ENCODE measurements at regions not wholly inside any gene's neighbourhood (a gene's known extent, or its start where the extent isn't known, plus 50 kb on each side); places are given as distances from the start of the nearest gene placed in this dataset.
A peak's percentile ranks its signal among the peaks of the same experiment; 100 is the strongest.
"Not testable (repeated sequence)": the region's sequence is repeated elsewhere in the genome, so short reads cannot be mapped to it uniquely, and the experiment has no call there.

DNA sequence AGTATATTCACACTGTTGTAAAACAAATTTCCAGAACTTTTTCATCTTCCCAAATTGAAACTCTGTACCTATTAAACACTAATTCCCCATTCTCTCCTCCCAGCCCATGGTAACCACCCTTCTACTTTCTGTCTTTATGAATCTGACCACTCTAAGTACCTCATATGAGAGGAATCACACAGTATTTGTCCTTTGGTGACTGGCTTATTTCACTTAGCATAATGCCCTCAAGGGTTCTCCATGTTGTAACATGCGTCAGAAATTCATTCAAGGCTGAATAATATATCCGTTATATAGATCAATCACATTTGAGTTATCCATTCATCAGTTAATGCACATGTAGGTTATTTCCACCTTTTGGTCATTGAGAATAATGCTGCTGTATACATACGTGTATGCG is 162.2 kb downstream of the GOSR1 start:
- not testable (repeated sequence) for DNase-seq

DNA sequence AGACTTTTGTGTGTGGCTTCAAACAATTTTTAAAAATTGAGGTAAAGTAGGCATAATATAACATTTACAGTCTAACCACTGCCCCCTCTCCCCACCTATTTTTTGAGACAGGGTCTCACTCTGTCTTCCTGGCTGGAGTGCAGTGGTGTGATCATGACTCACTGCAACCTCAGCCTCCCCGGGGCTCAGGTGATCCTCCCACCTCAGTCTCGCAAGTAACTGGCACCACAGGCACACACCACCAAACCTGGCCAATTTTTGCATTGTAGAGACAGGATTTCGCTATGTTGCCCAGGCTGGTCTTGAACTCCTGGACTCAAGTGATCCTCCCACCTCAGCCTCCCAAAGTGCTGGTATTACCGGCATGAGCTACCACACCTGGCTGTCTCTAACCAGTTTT is 161.8 kb downstream of the GOSR1 start:
- not testable (repeated sequence) for DNase-seq

DNA sequence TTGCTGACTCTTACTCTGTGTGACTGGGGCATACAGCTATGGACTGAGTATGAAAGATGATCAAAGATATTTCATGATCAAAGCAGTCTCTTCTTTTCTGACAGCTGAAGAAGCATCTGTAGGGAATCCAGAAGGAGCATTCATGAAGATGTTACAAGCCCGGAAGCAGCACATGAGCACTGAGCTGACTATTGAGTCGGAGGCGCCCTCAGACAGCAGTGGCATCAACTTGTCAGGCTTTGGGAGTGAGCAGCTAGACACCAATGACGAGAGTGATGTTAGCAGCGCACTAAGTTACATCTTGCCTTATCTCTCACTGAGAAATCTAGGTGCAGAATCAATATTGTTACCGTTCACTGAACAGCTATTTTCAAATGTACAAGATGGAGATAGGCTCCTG is 154.4 kb downstream of the GOSR1 start:
- DNase-seq, result not testable (repeated sequence)

DNA sequence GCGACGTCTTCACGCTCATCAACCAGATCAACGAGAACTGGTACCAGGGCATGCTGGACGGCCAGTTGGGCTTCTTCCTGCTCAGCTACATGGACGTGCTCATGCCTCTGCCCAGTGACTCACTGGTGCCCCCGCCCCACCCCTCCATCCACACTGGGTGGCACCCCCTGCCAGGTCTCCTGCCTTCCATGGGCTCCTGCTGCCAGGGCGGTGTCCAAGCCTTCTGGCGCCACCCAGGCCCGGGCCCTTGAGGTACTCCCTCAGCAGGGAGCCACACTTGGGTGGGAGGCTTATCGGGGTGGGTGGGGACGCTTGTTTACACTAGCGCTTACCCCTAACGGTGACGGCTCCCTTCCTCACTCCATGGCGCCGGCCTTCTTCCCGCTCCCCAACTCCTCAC is 148.2 kb downstream of the GOSR1 start:
- not testable (repeated sequence) for DNase-seq

DNA sequence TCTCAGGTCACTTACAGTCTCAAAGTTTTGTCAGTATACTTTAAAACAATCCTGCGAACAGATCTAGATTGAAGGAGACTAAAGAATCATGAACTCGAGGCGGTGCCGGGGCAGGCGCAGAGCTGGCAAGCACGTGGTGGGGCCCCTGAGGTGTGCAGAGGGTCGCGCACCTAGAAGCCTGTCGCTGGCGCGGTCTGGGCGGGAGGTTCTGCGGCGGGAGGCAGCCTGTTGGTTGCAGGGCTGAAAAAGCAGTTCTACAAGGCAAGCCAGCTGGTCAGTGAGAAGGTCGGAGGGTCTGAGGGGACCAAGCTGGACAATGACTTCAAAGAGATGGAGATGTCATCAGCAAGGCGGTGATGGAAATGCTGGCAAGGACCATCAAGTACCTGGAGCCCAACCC is 147.0 kb downstream of the GOSR1 start:
- not testable (repeated sequence) for DNase-seq

DNA sequence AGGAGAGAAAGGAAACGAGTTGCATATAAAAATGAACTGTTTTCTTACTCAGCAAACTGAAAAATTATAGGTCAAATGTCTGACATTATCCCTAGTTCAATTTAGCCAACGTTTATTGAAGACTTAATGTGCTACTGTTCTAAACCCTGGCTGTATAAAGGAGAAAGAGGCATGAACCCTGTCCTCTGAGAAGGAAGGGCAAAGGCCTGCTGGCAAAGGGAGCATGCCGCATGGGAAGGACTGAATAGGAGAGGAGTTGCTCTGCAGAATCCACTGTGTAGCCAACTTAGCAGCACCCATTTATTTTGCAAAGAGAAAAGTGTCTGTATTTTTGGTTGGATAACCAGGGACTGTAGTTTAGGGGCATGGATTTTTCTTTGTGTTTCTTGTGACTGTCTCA is 132.5 kb downstream of the GOSR1 start:
- not testable (repeated sequence) for DNase-seq

DNA sequence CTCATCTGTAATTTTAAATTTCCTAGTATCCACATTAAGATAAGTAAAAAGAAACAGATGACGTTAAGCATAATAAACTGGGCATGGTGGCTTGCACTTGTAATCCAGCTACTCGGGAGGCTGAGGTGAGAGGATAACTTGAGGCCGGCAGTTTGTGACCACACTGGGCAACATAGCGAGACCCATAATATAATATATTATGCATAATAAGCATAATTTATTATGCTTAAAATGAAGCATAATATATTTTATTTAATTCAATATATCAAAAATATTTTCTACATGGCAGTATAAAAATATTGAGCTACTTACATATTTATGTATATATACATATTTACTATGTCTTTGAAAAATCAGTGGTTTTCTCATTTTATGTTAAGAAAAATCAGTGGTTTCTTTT is 128.3 kb downstream of the GOSR1 start:
- DNase-seq, result no peak

DNA sequence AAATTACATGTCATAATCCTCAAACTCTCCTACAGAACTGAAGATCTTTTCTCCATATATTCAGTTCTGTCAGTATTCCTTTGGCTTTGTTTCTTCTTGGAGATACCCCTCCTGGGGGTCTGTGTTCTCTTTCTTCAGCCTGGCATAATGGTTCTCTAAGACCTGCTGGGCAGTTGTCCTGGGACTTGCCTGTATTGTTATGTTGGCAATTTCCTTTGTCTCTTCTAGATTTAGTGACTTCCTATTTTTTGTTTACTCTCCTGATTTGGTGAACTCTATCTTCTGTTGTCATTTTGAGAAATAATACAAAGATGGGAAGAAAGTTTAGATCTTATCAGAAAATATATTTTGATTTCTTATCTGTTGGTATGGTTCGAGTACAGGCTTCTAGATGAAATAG is 127.8 kb downstream of the GOSR1 start:
- DNase-seq, result no peak

DNA sequence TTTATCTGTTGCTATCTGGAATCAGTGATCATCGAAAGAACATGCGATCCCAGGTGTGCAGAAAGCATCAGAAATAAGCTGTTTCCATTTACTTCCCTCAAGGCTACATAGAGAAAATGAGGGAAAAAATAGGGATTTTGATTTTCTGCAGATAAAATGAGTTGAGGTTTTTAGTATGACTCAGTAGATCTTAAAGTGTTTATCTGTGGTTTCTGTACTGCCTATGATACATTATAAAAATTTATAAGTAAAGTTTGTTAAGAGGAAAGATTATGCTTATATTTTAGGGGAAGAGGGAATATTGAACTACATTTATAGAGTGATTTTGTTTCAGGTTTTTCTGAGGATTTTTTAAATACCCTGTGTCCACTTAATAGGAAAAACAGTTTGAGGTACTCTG is 125.2 kb downstream of the GOSR1 start:
- not testable (repeated sequence) for DNase-seq

DNA sequence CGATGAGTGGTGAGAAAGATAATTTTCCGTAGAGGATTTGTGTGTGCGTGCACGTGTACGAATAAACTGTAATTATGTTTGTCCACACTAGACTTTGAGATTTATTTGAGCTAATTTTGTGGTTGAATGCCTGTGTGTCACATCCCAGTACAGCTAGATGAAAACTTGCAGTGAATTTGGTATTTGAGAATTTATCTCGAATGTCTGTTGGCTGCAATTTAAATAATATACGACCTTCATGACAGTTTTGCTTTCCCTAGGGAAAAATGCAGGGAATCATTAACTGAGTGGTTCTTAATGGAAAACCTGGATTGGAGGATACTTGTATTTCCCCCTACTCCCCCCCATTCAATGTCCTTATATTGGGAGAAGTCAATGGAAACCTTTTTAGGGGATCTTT is 124.8 kb downstream of the GOSR1 start:
- DNase-seq, result peak; percentile 2 to 20 (median 5)

DNA sequence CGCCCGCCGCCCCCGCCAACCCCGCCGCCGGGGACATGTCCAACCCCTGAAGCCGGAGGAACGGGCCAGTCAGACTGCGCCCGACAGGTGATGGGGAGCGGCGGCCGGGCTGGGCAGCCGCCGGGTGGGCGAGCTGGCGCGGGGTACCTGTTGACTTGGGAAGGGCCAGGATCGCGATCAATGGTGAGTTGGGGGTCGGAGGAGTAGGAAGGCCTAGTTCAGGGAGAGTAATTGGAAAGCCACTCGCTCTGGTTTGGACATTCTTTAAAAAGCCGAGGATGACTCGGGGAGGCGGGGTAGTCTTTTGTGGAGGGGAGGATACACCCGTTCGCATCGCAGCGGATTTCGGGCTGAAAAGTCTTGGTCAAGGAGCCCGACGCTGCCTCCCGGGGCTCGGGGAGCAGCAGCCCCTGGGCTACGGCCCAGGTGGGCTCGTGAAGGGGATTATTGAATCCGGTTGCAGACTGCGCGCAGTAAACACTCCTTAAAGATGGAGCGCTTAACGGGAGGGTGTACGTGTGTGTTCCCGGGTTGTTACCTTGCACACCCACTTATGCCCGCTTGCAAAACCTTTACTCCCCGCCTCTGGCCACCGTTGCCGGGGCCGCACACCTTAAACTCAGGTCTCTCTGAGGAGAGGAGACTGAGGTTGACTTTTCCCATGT is 123.8 kb downstream of the GOSR1 start:
- peak; percentile 8 to 84 (median 47) for DNase-seq

DNA sequence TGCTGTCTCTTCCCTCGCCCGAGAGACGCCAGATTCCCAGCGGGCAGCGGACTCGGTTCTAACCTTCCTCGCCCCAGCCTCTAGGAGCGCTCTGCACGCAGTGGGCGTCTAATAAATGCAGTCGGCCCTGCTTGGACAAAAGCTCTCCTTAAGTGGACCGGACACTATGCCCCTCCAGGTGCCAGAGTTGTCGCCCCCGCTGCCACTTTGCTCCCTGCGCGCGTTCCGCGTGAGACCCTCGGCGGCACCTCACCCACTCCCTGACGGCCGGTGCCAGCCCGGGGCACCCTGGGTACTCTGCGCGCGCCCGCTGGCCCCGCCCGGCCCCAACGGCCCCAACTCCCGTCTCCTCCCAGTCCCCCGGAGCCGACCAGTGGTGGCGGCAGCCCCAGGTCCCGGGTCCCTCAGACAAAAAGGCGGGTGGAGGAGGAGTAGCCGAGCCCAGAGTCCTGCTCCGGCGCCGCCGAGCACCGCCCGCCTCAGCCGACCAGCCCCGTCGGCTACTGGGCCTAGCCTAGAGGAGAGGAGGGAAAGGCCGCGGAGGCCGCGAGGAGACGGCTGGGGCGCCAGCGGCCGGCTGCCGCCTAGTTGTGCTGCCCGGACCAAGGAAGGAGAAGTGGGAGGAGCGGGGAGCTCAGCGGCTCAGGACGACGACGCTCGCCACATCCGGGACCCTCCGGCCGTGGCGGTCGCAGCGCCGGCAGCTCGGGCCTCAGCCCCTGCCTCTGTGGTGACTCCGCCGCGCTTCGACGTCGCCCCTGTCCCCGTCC is 123.0 kb downstream of the GOSR1 start:
- peak; percentile 69 to 95 (median 84) for DNase-seq

DNA sequence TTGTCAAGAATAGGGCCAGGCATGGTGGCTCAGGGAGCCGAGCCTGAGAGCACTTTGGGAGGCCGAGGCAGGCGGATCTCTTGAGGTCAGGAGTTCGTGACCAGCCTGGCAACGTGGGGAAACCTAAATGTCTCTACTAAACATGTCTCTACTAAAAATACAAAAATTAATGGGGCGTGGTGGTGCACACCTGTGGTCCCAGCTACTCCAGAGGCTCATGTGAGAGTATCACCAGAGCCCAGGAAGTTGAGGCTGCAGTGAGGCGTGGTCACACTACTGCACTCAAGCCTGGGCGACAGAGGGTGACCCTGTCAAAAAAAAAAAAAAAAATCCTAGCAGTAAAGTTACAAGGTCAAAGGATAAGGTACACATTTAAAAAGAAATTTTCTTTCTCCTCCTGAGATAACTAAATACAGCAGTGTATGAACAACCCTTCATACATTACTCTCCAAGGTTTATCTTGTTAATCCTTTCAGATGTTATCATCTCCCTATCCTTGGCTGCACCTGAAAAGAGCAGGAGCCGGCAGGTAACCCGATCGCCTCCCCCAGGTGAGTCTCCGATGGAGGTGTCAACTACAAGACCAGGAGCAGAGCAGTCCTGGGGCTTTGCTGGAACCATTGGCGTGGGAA is 122.3 kb downstream of the GOSR1 start:
- DNase-seq, result no peak

DNA sequence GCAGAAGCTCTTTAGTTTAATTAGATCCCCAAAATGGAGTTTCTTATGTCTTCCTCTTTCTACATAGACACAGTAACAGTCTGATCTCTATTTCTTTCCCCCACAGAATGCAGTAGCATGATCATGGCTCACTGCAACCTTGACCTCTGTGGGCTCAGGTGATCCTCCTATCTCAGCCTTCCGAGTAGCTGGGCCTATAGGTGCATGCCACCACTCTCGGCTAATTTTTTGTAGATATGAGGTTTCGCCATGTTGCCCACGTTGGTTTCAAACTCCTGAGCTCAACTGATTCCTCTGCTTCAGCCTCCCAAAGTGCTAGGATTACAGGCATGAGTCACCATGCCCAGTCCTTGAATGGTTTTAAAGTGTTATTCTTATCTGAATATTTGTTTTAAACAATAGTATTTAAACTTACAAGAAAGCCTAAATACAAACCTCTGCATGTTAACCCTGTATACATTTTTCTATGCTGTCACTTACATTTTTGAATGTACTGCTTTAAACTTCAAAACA is 120.6 kb downstream of the GOSR1 start:
- DNase-seq, result no peak

DNA sequence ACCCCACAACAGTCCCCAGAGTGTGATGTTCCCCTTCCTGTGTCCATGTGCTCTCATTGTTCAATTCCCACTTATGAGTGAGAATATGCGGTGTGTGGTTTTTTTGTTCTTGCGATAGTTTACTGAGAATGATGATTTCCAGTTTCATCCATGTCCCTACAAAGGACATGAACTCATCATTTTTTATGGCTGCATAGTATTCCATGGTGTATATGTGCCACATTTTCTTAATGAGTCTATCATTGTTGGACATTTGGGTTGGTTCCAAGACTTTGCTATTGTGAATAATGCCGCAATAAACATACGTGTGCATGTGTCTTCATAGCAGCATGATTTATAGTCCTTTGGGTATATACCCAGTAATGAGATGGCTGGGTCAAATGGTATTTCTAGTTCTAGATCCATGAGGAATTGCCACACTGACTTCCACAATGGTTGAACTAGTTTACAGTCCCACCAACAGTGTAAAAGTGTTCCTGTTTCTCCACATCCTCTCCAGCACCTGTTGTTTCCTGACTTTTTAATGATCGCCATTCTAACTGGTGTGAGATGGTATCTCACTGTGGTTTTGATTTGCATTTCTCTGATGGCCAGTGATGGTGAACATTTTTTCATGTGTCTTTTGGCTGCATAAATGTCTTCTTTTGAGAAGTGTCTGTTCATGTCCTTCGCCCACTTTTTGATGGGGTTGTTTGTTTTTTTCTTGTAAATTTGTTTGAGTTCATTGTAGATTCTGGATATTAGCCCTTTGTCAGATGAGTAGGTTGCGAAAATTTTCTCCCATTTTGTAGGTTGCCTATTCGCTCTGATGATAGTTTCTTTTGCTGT is 120.0 kb downstream of the GOSR1 start:
- not testable (repeated sequence) for DNase-seq

DNA sequence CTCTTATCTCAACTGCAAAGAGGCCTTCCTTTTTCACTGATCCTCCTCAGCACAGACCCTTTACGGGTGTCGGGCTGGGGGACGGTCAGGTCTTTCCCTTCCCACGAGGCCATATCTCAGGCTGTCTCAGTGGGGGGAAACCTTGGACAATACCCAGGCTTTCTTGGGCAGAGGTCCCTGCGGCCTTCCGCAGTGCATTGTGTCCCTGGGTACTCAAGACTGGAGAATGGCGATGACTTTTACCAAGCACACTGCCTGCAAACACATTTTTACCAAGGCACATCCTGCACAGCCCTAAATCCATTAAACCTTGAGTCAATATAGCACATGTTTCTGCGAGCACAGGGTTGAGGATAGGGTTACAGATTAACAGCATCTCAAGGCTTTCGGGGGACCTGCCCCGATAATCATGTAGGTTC is 117.8 kb downstream of the GOSR1 start:
- not testable (repeated sequence) for DNase-seq

DNA sequence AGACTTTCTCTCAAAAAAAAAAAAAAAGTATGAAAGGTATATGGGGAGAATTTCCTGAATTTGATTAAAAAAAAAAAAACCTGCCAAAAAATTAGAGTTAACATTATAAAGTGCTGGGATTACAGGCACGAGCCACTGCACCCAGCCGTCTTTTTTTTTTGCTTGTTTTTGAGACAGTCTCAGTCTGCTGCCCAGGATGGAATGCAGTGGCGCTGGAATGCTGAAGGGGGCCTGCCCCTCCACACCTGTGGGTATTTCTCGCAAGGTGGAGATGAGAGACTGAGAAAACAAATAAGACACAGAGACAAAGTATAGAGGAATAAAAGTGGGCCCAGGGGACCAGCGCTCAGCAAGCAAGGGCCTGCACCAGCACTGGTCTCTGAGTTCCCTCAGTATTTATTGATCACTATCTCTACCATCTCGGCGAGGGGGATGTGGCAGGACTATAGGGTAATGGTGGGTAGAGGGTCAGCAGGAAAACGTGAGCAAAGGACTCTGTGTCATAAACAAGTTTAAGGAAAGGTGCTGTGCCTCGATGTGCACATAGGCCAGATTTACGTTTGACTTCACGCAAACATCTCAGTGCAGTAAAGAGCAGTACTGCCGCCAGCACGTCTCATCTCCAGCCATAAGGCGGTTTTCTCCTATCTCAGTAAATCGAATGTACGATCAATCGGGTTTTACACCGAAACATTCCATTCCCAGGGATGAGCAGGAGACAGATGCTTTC is 117.2 kb downstream of the GOSR1 start:
- no peak for DNase-seq

DNA sequence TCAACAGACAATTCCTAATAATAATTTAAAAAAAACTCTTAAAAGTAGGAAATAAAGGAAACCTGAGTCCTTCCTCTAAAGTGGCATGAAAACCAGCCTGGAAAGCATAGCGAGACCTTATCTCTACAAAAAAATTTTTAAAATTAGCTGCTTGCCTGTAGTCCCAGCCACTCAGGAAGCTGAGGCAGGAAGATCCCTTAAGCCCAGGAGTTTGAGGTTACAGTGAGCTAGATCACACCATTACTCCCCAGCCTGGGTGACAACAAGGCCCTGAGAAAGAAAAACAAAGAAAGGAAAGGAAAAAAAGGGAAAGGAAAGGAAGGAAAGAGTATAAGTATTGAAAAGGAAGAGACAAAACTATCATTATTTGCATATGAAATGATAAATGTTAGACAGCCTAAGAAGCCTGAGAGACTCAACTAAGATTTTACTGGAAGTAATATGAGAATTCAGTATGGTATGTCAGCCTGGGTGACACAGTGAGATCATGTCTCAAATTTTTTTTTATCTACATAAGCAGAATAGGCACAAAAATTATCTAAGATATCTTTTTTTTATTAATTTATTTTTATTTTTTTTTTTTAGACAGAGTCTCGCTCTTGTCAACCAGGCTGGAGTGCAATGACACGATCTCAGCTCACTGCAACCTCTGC is 113.0 kb downstream of the GOSR1 start:
- DNase-seq, result no peak

DNA sequence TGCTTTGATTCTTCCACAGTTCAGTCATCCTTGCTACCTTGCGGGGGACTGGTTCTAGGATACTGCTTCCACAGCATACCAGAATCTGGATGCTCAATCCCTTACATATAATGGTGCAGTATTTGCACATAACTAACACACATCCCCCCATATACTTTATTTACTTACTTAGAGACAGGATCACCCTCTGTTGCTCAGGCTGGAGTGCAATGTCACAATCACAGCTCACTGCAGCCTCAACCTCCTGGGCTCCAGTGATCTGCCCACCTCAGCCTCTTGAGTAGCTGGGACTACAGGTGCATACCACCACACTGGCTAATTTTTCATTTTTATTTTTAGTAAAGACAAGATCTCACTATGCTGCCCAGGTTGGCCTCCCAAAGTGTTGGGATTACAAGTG is 112.2 kb downstream of the GOSR1 start:
- no peak for DNase-seq

DNA sequence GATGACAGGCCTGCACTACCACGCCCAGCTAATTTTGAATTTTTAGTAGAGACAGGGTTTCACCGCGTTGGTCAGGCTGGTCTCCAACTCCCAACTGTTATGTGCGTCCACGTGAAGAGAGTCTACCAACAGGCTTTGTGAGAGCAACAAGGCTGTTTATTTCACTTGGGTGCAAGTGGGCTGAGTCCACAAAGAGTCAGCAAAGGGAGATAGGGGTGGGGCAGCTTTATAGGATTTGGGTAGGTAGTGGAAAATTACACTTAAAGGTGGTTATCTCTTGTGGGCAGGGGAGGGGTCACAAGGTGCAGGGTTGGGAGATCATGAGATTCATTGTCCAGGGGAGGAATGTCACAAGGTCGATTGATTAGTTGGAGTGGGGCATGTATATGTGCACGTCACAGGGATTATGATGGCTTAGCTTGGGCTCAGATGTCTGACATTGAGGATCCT is 111.6 kb downstream of the GOSR1 start:
- no peak for DNase-seq
